GM12892 (cell line): ENCODE measurements at regions not wholly inside any gene's neighbourhood (a gene's known extent, or its start where the extent isn't known, plus 50 kb on each side); places are given as distances from the start of the nearest gene placed in this dataset.

Source experiments
- POLR2A ChIP-seq: IDR thresholded peaks from 2 replicates; pipeline ENCODE4 v1.6.1; 2011; ENCODE audit warnings: low read depth, low read length, control low read depth
- TAF1 ChIP-seq: IDR thresholded peaks from 2 replicates; pipeline ENCODE4 v1.6.1; 2011; ENCODE audit warnings: low read depth, mild to moderate bottlenecking, control low read depth, low read length, borderline replicate concordance

GRCh38 chr4:108370291-108371141 lies 201.8 kb upstream of the LEF1 start:
- TF ChIP-seq POLR2A (no peak), TAF1 (no peak)
